Astrocyte (in vitro differentiated cells and primary cell): ENCODE measurements at regions not wholly inside any gene's neighbourhood (a gene's known extent, or its start where the extent isn't known, plus 50 kb on each side); places are given as distances from the start of the nearest gene placed in this dataset.

Source experiments
- DNase-seq: peaks from one replicate; pipeline ENCODE4 v3.0.0-alpha.2; 2010; ENCODE audit warnings: low read depth
- FAIRE-seq: peaks from 2 replicates; lab custom pipeline; 2011; peaks lifted over from hg19 to GRCh38; lab: Jason Lieb, UNC
- H2AFZ ChIP-seq: 2 replicates; pipeline ENCODE4 v1.6.0; 2012; ENCODE audit warnings: low read depth, low read length, inconsistent platforms
- H3K27ac ChIP-seq: 2 replicates; pipeline ENCODE4 v1.5.1; 2011; ENCODE audit warnings: low read depth, low read length, inconsistent platforms
- H3K27me3 ChIP-seq: 2 replicates; pipeline ENCODE4 v1.6.0; 2011; ENCODE audit warnings: low read length, inconsistent platforms; ENCODE audit not compliant: insufficient read depth
- H3K36me3 ChIP-seq: 2 replicates; pipeline ENCODE4 v1.5.1; 2011; ENCODE audit warnings: low read length, inconsistent platforms; ENCODE audit not compliant: insufficient read depth
- H3K4me1 ChIP-seq: 2 replicates; pipeline ENCODE4 v1.5.1; 2011; ENCODE audit warnings: low read length, inconsistent platforms; ENCODE audit not compliant: insufficient read depth
- H3K4me2 ChIP-seq: 2 replicates; pipeline ENCODE4 v1.6.0; 2012; ENCODE audit warnings: low read length, inconsistent platforms
- H3K4me3 ChIP-seq: 2 replicates; pipeline ENCODE4 v1.5.1; 2011; ENCODE audit warnings: low read depth, mild to moderate bottlenecking, low read length, inconsistent platforms; ENCODE audit not compliant: insufficient read depth
- H3K79me2 ChIP-seq: 2 replicates; pipeline ENCODE4 v1.6.0; 2012; ENCODE audit warnings: mild to moderate bottlenecking, low read length, inconsistent platforms; ENCODE audit not compliant: insufficient read depth
- H3K9ac ChIP-seq: 2 replicates; pipeline ENCODE4 v1.6.0; 2012; ENCODE audit warnings: mild to moderate bottlenecking, low read length, inconsistent platforms
- H3K9me3 ChIP-seq: 2 replicates; pipeline ENCODE4 v1.5.1; 2012; ENCODE audit warnings: low read depth, mild to moderate bottlenecking, low read length, inconsistent platforms; ENCODE audit not compliant: insufficient read depth
- H4K20me1 ChIP-seq: 2 replicates; pipeline ENCODE4 v1.6.0; 2012; ENCODE audit warnings: low read length, inconsistent platforms; ENCODE audit not compliant: insufficient read depth
- H3K27ac Mint-ChIP-seq: one replicate; pipeline ENCODE4 v1.8.0; 2021; ENCODE audit warnings: mild to moderate bottlenecking, mixed read lengths; ENCODE audit not compliant: unreplicated experiment
- H3K27me3 Mint-ChIP-seq: one replicate; pipeline ENCODE4 v1.8.0; 2021; ENCODE audit warnings: low read depth, mixed read lengths; ENCODE audit not compliant: unreplicated experiment
- H3K36me3 Mint-ChIP-seq: one replicate; pipeline ENCODE4 v1.8.0; 2021; ENCODE audit warnings: low read depth, mixed read lengths; ENCODE audit not compliant: unreplicated experiment
- H3K4me1 Mint-ChIP-seq: one replicate; pipeline ENCODE4 v1.8.0; 2021; ENCODE audit warnings: low read depth, mixed read lengths; ENCODE audit not compliant: unreplicated experiment
- H3K4me3 Mint-ChIP-seq: one replicate; pipeline ENCODE4 v1.8.0; 2021; ENCODE audit warnings: mild to moderate bottlenecking, moderate library complexity, mixed read lengths; ENCODE audit not compliant: unreplicated experiment
- H3K9me3 Mint-ChIP-seq: one replicate; pipeline ENCODE4 v1.8.0; 2021; ENCODE audit warnings: mild to moderate bottlenecking, mixed read lengths; ENCODE audit not compliant: unreplicated experiment
- EZH2 ChIP-seq: IDR thresholded peaks from 2 replicates; pipeline ENCODE4 v1.6.1; 2012; ENCODE audit warnings: mild to moderate bottlenecking, low read length, inconsistent platforms; ENCODE audit not compliant: insufficient read depth
- TF ChIP-seq, protein P1 (sequence below): IDR thresholded peaks from 2 replicates; pipeline ENCODE4 v1.5.1; 2011; ENCODE audit warnings: low read depth, mild to moderate bottlenecking, inconsistent platforms, low read length, moderate library complexity; ENCODE audit not compliant: insufficient read depth

DNA sequence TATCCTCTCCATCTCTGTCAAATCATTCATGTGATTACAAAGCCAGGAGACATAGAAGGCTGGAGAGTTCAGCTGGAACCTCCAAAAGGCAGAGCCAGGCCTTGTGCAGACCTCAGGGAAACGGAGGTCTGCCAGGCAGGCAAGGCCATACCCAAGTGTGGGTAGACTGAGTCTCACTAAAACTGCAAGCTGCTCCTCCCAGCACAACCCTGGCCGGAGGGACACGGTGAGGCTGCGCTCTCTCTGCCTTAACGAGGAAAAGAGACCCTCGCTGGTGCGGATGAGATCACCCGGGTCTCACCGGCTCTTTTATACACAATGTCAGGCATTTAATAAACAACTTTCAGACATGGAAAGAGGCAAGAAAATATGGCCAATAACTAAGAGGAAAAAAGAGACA lies 66.1 kb upstream of the INPP5A start:
- Histone ChIP-seq H3K36me3 (no peaks in the 10 kb centered on the region), H3K4me2 (no peak overlapping the region), H3K4me1 (no peaks in the 10 kb centered on the region), H2AFZ (no peak overlapping the region), H4K20me1 (no peaks in the 10 kb centered on the region), H3K9ac (no peak overlapping the region), H3K9me3 (no peaks in the 10 kb centered on the region), H3K79me2 (no peaks in the 10 kb centered on the region), H3K27ac (no peak overlapping the region), H3K27me3 (no peaks in the 10 kb centered on the region), H3K4me3 (no peak overlapping the region)
- H3K27ac Mint-ChIP-seq = no peak overlapping the region
- peaks cover 4% of the 10 kb centered on the region for H3K9me3 Mint-ChIP-seq
- peaks cover 15% of the 10 kb centered on the region for H3K27me3 Mint-ChIP-seq
- TF ChIP-seq EZH2 = no peak
- TF ChIP-seq, protein P1, sequence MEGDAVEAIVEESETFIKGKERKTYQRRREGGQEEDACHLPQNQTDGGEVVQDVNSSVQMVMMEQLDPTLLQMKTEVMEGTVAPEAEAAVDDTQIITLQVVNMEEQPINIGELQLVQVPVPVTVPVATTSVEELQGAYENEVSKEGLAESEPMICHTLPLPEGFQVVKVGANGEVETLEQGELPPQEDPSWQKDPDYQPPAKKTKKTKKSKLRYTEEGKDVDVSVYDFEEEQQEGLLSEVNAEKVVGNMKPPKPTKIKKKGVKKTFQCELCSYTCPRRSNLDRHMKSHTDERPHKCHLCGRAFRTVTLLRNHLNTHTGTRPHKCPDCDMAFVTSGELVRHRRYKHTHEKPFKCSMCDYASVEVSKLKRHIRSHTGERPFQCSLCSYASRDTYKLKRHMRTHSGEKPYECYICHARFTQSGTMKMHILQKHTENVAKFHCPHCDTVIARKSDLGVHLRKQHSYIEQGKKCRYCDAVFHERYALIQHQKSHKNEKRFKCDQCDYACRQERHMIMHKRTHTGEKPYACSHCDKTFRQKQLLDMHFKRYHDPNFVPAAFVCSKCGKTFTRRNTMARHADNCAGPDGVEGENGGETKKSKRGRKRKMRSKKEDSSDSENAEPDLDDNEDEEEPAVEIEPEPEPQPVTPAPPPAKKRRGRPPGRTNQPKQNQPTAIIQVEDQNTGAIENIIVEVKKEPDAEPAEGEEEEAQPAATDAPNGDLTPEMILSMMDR = no peak
- no peak overlapping the region for H3K4me3 Mint-ChIP-seq
- no peaks in the 10 kb centered on the region for H3K4me1 Mint-ChIP-seq
- no peak for DNase-seq
- FAIRE-seq = no peak
- H3K36me3 Mint-ChIP-seq = no peaks in the 10 kb centered on the region

DNA sequence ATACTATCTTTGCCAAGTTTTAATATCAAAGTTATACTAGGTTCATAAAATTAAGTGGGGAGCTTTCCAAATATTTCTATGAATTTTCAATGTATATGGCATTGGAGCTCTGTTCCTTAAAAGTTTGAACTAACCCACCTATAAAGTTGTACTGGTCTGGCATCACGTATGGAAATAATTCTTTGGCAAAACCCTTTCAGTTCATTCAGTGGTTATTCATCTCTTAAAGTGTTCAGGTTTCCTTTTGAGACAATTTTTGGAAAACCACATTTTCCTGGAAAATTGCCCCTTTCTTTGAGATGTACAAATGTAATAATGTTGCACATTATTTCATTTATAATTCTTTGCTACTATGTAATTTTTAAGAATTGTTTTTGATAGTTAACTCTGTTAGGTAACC lies 62.5 kb upstream of the INPP5A start:
- Histone ChIP-seq H3K4me1 (peaks cover 1% of the 10 kb centered on the region), H4K20me1 (no peaks in the 10 kb centered on the region), H3K27ac (no peak overlapping the region), H3K4me3 (no peak overlapping the region), H3K36me3 (no peaks in the 10 kb centered on the region), H3K9ac (no peak overlapping the region), H3K9me3 (no peaks in the 10 kb centered on the region), H3K79me2 (no peaks in the 10 kb centered on the region), H3K27me3 (no peaks in the 10 kb centered on the region), H2AFZ (no peak overlapping the region), H3K4me2 (no peak overlapping the region)
- DNase-seq (no peak), FAIRE-seq (no peak)
- peaks cover 4% of the 10 kb centered on the region for H3K9me3 Mint-ChIP-seq
- TF ChIP-seq, protein P1 = no peak
- H3K36me3 Mint-ChIP-seq = no peaks in the 10 kb centered on the region
- H3K4me3 Mint-ChIP-seq = no peak overlapping the region
- H3K4me1 Mint-ChIP-seq = peaks cover 5% of the 10 kb centered on the region
- H3K27me3 Mint-ChIP-seq = peaks cover 14% of the 10 kb centered on the region
- no peak overlapping the region for H3K27ac Mint-ChIP-seq

DNA sequence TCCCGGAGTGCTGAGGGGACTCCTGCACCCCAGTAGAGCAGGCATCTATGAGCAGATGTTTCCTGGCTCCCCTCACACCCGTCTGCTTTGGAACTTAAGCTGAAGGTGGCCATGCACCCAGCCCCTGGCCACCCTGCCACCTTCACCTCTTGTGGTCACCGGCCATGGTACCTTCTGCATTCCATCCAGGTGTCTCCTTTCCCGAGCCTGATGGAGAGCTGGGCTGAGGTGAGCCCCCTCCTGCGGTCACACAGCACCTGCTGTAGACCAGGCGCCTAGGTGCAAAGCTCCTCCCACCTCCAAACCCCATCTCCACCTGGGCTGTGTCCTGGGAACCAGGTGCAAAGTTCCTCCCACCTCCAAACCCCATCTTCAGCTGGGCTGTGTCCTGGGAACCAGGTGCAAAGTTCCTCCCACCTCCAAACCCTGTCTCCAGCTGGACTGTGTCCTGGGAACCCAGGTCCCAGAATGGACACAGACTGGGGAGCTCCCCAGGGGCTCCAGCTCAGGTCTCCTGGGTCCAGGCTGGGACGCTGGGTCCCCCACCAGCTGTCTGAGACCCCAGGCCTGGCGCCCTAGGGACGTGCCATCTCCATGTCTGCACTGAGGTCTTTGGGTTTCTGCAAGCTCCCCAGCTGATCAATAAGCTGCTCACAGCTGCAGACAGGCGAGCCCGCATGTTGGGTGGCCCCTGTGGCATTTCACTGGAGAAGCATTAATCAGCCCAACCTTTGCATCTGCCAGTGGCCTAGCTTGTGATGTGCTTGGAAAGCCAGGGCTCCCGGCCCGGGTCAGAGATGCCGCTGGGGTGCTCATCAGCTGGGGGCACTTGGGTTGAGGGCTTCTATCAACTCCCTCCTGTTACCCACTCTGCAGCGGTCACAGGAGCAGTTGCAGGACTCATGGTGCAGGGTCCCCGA lies 61.2 kb upstream of the INPP5A start:
- H3K9me3 ChIP-seq = no peaks in the 10 kb centered on the region
- H3K27me3 Mint-ChIP-seq = peaks cover 11% of the 10 kb centered on the region
- no peak overlapping the region for H3K4me2 ChIP-seq
- H4K20me1 ChIP-seq = no peaks in the 10 kb centered on the region
- H3K4me1 ChIP-seq = peaks cover 6% of the 10 kb centered on the region
- no peak overlapping the region for H3K4me3 ChIP-seq
- H3K9me3 Mint-ChIP-seq = peaks cover 4% of the 10 kb centered on the region
- no peak overlapping the region for H3K9ac ChIP-seq
- H3K27me3 ChIP-seq = no peaks in the 10 kb centered on the region
- no peak overlapping the region for H3K27ac Mint-ChIP-seq
- no peak overlapping the region for H3K27ac ChIP-seq
- H3K79me2 ChIP-seq = no peaks in the 10 kb centered on the region
- H2AFZ ChIP-seq = no peak overlapping the region
- FAIRE-seq (no peak), DNase-seq (no peak)
- H3K36me3 Mint-ChIP-seq = no peaks in the 10 kb centered on the region
- TF ChIP-seq, protein P1 = no peak
- no peak for TF ChIP-seq EZH2
- no peak overlapping the region for H3K4me3 Mint-ChIP-seq
- peaks cover 11% of the 10 kb centered on the region for H3K4me1 Mint-ChIP-seq
- H3K36me3 ChIP-seq = no peaks in the 10 kb centered on the region
